ENCODE measurements at regions not wholly inside any gene's neighbourhood (a gene's known extent, or its start where the extent isn't known, plus 50 kb on each side); places are given as distances from the start of the nearest gene placed in this dataset.

GRCh38 chr2:172213116-172213860 lies 110.6 kb upstream of the DLX2 start:
- Histone ChIP-seq H2AFZ (ENCODE audit: low read length) (peak overlapping the region; percentile 78), H4K91ac (ENCODE audit: low read depth, low read length, poor library complexity) (no peak overlapping the region), H3K79me1 (ENCODE audit: low read depth, low read length) (no peaks in the 10 kb centered on the region), H2BK120ac (ENCODE audit: low read depth, low read length) (no peak overlapping the region), H3K14ac (ENCODE audit: low read length) (no peak overlapping the region), H3K27me3 (ENCODE audit: control insufficient read depth in 3 of 3, insufficient read depth in 3 of 3, low read depth in 1 of 3, low read length in 3 of 3) (no peaks in the 10 kb centered on the region), H2BK15ac (ENCODE audit: low read length) (no peak overlapping the region), H3K9ac (ENCODE audit: low read depth, low read length, poor library complexity) (no peak overlapping the region), H3K27ac (replicated peaks; ENCODE audit: low read length) (peak overlapping the region; percentile 11), H2BK5ac (ENCODE audit: low read length) (no peak overlapping the region), H2BK12ac (ENCODE audit: low read length) (no peak overlapping the region), H3K18ac (ENCODE audit: low read length) (no peak overlapping the region), H3K9me3 (replicated peaks in 1 of 2; ENCODE audit: control insufficient read depth in 2 of 2, insufficient read depth in 1 of 2, low read depth in 1 of 2, low read length in 2 of 2) (peaks cover 0 to 4% of the 10 kb centered on the region in 2 donors), H3K36me3 (replicated peaks in 1 of 2; ENCODE audit: control insufficient read depth in 2 of 2, insufficient read depth in 2 of 2, low read length in 2 of 2) (no peaks in the 10 kb centered on the region), H4K8ac (ENCODE audit: low read depth, low read length) (no peak overlapping the region), H3K4me3 (ENCODE audit: low read length in 2 of 2) (no peak overlapping the region), H3K23ac (ENCODE audit: low read depth, low read length, poor library complexity) (no peak overlapping the region), H3K4me2 (ENCODE audit: insufficient read depth, low read length, poor library complexity, severe bottlenecking) (no peak overlapping the region), H3K4me1 (ENCODE audit: control insufficient read depth in 2 of 2, insufficient read depth in 1 of 2, low read depth in 1 of 2, low read length in 2 of 2) (peaks cover 21 to 23% of the 10 kb centered on the region in 2 donors), H3K4ac (ENCODE audit: low read length) (no peak overlapping the region), H2AK5ac (ENCODE audit: low read depth, low read length) (no peak overlapping the region)
- no CpG with 5 or more reads among the region's 12 CpGs for whole genome bisulfite sequencing, 2 donors (ENCODE audit: extremely low coverage in 2 of 2, insufficient read length in 2 of 2, insufficient replicate concordance in 1 of 2)
- no peak for DNase-seq (ENCODE audit: low spot score)

GRCh38 chr2:172214252-172214651 lies 111.6 kb upstream of the DLX2 start:
- no peaks in the 10 kb centered on the region for H3K79me1 ChIP-seq (ENCODE audit: low read depth, low read length)
- no peak overlapping the region for H3K9ac ChIP-seq (ENCODE audit: low read depth, low read length, poor library complexity)
- H3K14ac ChIP-seq (ENCODE audit: low read length), result no peak overlapping the region
- no peak overlapping the region for H2BK15ac ChIP-seq (ENCODE audit: low read length)
- no peak overlapping the region for H3K4me3 ChIP-seq (ENCODE audit: low read length in 2 of 2)
- no peak overlapping the region for H3K27ac ChIP-seq (replicated peaks; ENCODE audit: low read length)
- no peak overlapping the region for H2AK5ac ChIP-seq (ENCODE audit: low read depth, low read length)
- H4K91ac ChIP-seq (ENCODE audit: low read depth, low read length, poor library complexity), result no peak overlapping the region
- WGBS, 2 donors (ENCODE audit: extremely low coverage in 2 of 2, insufficient read length in 2 of 2, insufficient replicate concordance in 1 of 2), result no CpG with 5 or more reads among the region's 2 CpGs
- H3K18ac ChIP-seq (ENCODE audit: low read length), result no peak overlapping the region
- H3K4me1 ChIP-seq (ENCODE audit: control insufficient read depth in 2 of 2, insufficient read depth in 1 of 2, low read depth in 1 of 2, low read length in 2 of 2), result peaks cover 20 to 23% of the 10 kb centered on the region in 2 donors
- no peaks in the 10 kb centered on the region for H3K27me3 ChIP-seq (ENCODE audit: control insufficient read depth in 3 of 3, insufficient read depth in 3 of 3, low read depth in 1 of 3, low read length in 3 of 3)
- H3K9me3 ChIP-seq (replicated peaks in 1 of 2; ENCODE audit: control insufficient read depth in 2 of 2, insufficient read depth in 1 of 2, low read depth in 1 of 2, low read length in 2 of 2), result peaks cover 0 to 4% of the 10 kb centered on the region in 2 donors
- no peak overlapping the region for H2BK120ac ChIP-seq (ENCODE audit: low read depth, low read length)
- no peak overlapping the region for H3K4ac ChIP-seq (ENCODE audit: low read length)
- H3K23ac ChIP-seq (ENCODE audit: low read depth, low read length, poor library complexity), result no peak overlapping the region
- H2BK5ac ChIP-seq (ENCODE audit: low read length), result no peak overlapping the region
- H2BK12ac ChIP-seq (ENCODE audit: low read length), result no peak overlapping the region
- peak overlapping the region; percentile 78 for H2AFZ ChIP-seq (ENCODE audit: low read length)
- H3K36me3 ChIP-seq (replicated peaks in 1 of 2; ENCODE audit: control insufficient read depth in 2 of 2, insufficient read depth in 2 of 2, low read length in 2 of 2), result no peaks in the 10 kb centered on the region
- no peak overlapping the region for H3K4me2 ChIP-seq (ENCODE audit: insufficient read depth, low read length, poor library complexity, severe bottlenecking)
- H4K8ac ChIP-seq (ENCODE audit: low read depth, low read length), result no peak overlapping the region
- DNase-seq (ENCODE audit: low spot score), result no peak

GRCh38 chr2:172215172-172215935 lies 112.7 kb upstream of the DLX2 start:
- Histone ChIP-seq H3K23ac (ENCODE audit: low read depth, low read length, poor library complexity) (no peak overlapping the region), H2AK5ac (ENCODE audit: low read depth, low read length) (no peak overlapping the region), H3K27ac (replicated peaks; ENCODE audit: low read length) (no peak overlapping the region), H3K14ac (ENCODE audit: low read length) (no peak overlapping the region), H2BK12ac (ENCODE audit: low read length) (no peak overlapping the region), H3K9ac (ENCODE audit: low read depth, low read length, poor library complexity) (no peak overlapping the region), H3K4me1 (ENCODE audit: control insufficient read depth in 2 of 2, insufficient read depth in 1 of 2, low read depth in 1 of 2, low read length in 2 of 2) (peaks cover 20 to 23% of the 10 kb centered on the region in 2 donors), H3K4ac (ENCODE audit: low read length) (no peak overlapping the region), H2BK15ac (ENCODE audit: low read length) (peak overlapping the region; percentile 11), H2AFZ (ENCODE audit: low read length) (peak overlapping the region; percentile 36), H4K91ac (ENCODE audit: low read depth, low read length, poor library complexity) (no peak overlapping the region), H3K27me3 (ENCODE audit: control insufficient read depth in 3 of 3, insufficient read depth in 3 of 3, low read depth in 1 of 3, low read length in 3 of 3) (no peaks in the 10 kb centered on the region), H3K9me3 (replicated peaks in 1 of 2; ENCODE audit: control insufficient read depth in 2 of 2, insufficient read depth in 1 of 2, low read depth in 1 of 2, low read length in 2 of 2) (peaks cover 0 to 4% of the 10 kb centered on the region in 2 donors), H2BK120ac (ENCODE audit: low read depth, low read length) (no peak overlapping the region), H3K79me1 (ENCODE audit: low read depth, low read length) (no peaks in the 10 kb centered on the region), H2BK5ac (ENCODE audit: low read length) (no peak overlapping the region), H3K4me3 (ENCODE audit: low read length in 2 of 2) (peak overlapping the region in 1 of 2 donors; percentile 31), H3K4me2 (ENCODE audit: insufficient read depth, low read length, poor library complexity, severe bottlenecking) (no peak overlapping the region), H3K36me3 (replicated peaks in 1 of 2; ENCODE audit: control insufficient read depth in 2 of 2, insufficient read depth in 2 of 2, low read length in 2 of 2) (no peaks in the 10 kb centered on the region), H3K18ac (ENCODE audit: low read length) (peak overlapping the region; percentile 62), H4K8ac (ENCODE audit: low read depth, low read length) (no peak overlapping the region)
- DNase-seq (ENCODE audit: low spot score), result no peak
- WGBS, 2 donors (ENCODE audit: extremely low coverage in 2 of 2, insufficient read length in 2 of 2, insufficient replicate concordance in 1 of 2), result no CpG with 5 or more reads among the region's 15 CpGs

GRCh38 chr2:172215936-172216335 lies 113.2 kb upstream of the DLX2 start:
- no peak overlapping the region for H2BK12ac ChIP-seq (ENCODE audit: low read length)
- no peak overlapping the region for H3K4me2 ChIP-seq (ENCODE audit: insufficient read depth, low read length, poor library complexity, severe bottlenecking)
- H3K27me3 ChIP-seq (ENCODE audit: control insufficient read depth in 3 of 3, insufficient read depth in 3 of 3, low read depth in 1 of 3, low read length in 3 of 3), result no peaks in the 10 kb centered on the region
- peaks cover 20 to 23% of the 10 kb centered on the region in 2 donors for H3K4me1 ChIP-seq (ENCODE audit: control insufficient read depth in 2 of 2, insufficient read depth in 1 of 2, low read depth in 1 of 2, low read length in 2 of 2)
- no peak overlapping the region for H3K18ac ChIP-seq (ENCODE audit: low read length)
- H3K9me3 ChIP-seq (replicated peaks in 1 of 2; ENCODE audit: control insufficient read depth in 2 of 2, insufficient read depth in 1 of 2, low read depth in 1 of 2, low read length in 2 of 2), result peaks cover 0 to 4% of the 10 kb centered on the region in 2 donors
- no peak overlapping the region for H2BK120ac ChIP-seq (ENCODE audit: low read depth, low read length)
- no peak overlapping the region for H3K14ac ChIP-seq (ENCODE audit: low read length)
- DNase-seq (ENCODE audit: low spot score), result no peak
- H3K9ac ChIP-seq (ENCODE audit: low read depth, low read length, poor library complexity), result no peak overlapping the region
- no peaks in the 10 kb centered on the region for H3K36me3 ChIP-seq (replicated peaks in 1 of 2; ENCODE audit: control insufficient read depth in 2 of 2, insufficient read depth in 2 of 2, low read length in 2 of 2)
- WGBS, 2 donors (ENCODE audit: extremely low coverage in 2 of 2, insufficient read length in 2 of 2, insufficient replicate concordance in 1 of 2), result no CpG with 5 or more reads among the region's 2 CpGs
- H3K4me3 ChIP-seq (ENCODE audit: low read length in 2 of 2), result no peak overlapping the region
- no peaks in the 10 kb centered on the region for H3K79me1 ChIP-seq (ENCODE audit: low read depth, low read length)
- H3K27ac ChIP-seq (replicated peaks; ENCODE audit: low read length), result no peak overlapping the region
- no peak overlapping the region for H4K91ac ChIP-seq (ENCODE audit: low read depth, low read length, poor library complexity)
- H3K23ac ChIP-seq (ENCODE audit: low read depth, low read length, poor library complexity), result no peak overlapping the region
- H2BK15ac ChIP-seq (ENCODE audit: low read length), result no peak overlapping the region
- H4K8ac ChIP-seq (ENCODE audit: low read depth, low read length), result no peak overlapping the region
- peak overlapping the region; percentile 36 for H2AFZ ChIP-seq (ENCODE audit: low read length)
- H2AK5ac ChIP-seq (ENCODE audit: low read depth, low read length), result no peak overlapping the region
- H3K4ac ChIP-seq (ENCODE audit: low read length), result no peak overlapping the region
- H2BK5ac ChIP-seq (ENCODE audit: low read length), result no peak overlapping the region
